Activated CD4-positive, alpha-beta T cell treated with anti-CD3 and anti-CD28 coated beads, Interleukin-2, amount 10 ng/mL, durations not matched to agents 7 days and 5 days (primary cell): ENCODE measurements at regions not wholly inside any gene's neighbourhood (a gene's known extent, or its start where the extent isn't known, plus 50 kb on each side); places are given as distances from the start of the nearest gene placed in this dataset.

Experiments
- CTCF ChIA-PET: fragments of 350-600 bp; sonication (Branson Sonifier 250); formaldehyde crosslinking; loops from one replicate; lab custom pipeline; 2021; ENCODE audit warnings: antibody characterized with exemption; lab: Charles Lee
- POLR2A ChIA-PET: fragments of 350-600 bp; sonication (Branson Sonifier 250); formaldehyde crosslinking; loops from one replicate; lab custom pipeline; 2021; ENCODE audit warnings: antibody characterized with exemption; lab: Charles Lee
- DNase-seq: peaks from one replicate; pipeline ENCODE4 v3.0.0-alpha.2; 2020
- H3K27ac Mint-ChIP-seq: one replicate; pipeline ENCODE4 v1.8.0; 2021; ENCODE audit warnings: mild to moderate bottlenecking, moderate library complexity, mixed read lengths
- H3K27me3 Mint-ChIP-seq: one replicate; pipeline ENCODE4 v1.8.0; 2021; ENCODE audit warnings: mixed read lengths
- H3K36me3 Mint-ChIP-seq: one replicate; pipeline ENCODE4 v1.8.0; 2021; ENCODE audit warnings: low read depth, mixed read lengths
- H3K4me1 Mint-ChIP-seq: one replicate; pipeline ENCODE4 v1.8.0; 2021; ENCODE audit warnings: mixed read lengths
- H3K4me3 Mint-ChIP-seq: one replicate; pipeline ENCODE4 v1.8.0; 2021; ENCODE audit warnings: mild to moderate bottlenecking, moderate library complexity, mixed read lengths
- H3K9me3 Mint-ChIP-seq: one replicate; pipeline ENCODE4 v1.8.0; 2021; ENCODE audit warnings: mixed read lengths

GRCh38 chr12:80045594-80045993 is 53.7 kb upstream of the OTOGL start:
- Mint-ChIP-seq H3K36me3 (no peaks in the 10 kb centered on the region), H3K4me3 (no peak overlapping the region), H3K4me1 (no peaks in the 10 kb centered on the region), H3K9me3 (no peaks in the 10 kb centered on the region), H3K27me3 (peaks cover 10% of the 10 kb centered on the region), H3K27ac (no peak overlapping the region)
- ChIA-PET CTCF (no interaction called here), POLR2A (no interaction called here)
- no peak for DNase-seq

GRCh38 chr12:80044694-80045046 is 54.7 kb upstream of the OTOGL start:
- H3K4me1 Mint-ChIP-seq, result no peaks in the 10 kb centered on the region
- no peaks in the 10 kb centered on the region for H3K36me3 Mint-ChIP-seq
- H3K4me3 Mint-ChIP-seq, result no peak overlapping the region
- no peak for DNase-seq
- ChIA-PET CTCF (no interaction called here), POLR2A (no interaction called here)
- H3K27me3 Mint-ChIP-seq, result peaks cover 10% of the 10 kb centered on the region
- no peak overlapping the region for H3K27ac Mint-ChIP-seq
- H3K9me3 Mint-ChIP-seq, result no peaks in the 10 kb centered on the region

GRCh38 chr12:80041692-80042091 is 57.6 kb upstream of the OTOGL start:
- Mint-ChIP-seq H3K27ac (no peak overlapping the region), H3K4me3 (no peak overlapping the region), H3K36me3 (no peaks in the 10 kb centered on the region), H3K9me3 (no peaks in the 10 kb centered on the region), H3K4me1 (no peaks in the 10 kb centered on the region), H3K27me3 (peaks cover 2% of the 10 kb centered on the region)
- ChIA-PET CTCF (interaction anchor here (0.6 kb wide), 1 partner anchor 35 kb away, joined by 3 read pairs; no protein-coding TSS in a partner anchor), POLR2A (no interaction called here)
- DNase-seq, result no peak

GRCh38 chr12:80041071-80041470 is 58.3 kb upstream of the OTOGL start:
- POLR2A ChIA-PET, result no interaction called here
- Mint-ChIP-seq H3K4me3 (no peak overlapping the region), H3K4me1 (no peaks in the 10 kb centered on the region), H3K27me3 (peaks cover 2% of the 10 kb centered on the region), H3K36me3 (no peaks in the 10 kb centered on the region), H3K27ac (no peak overlapping the region), H3K9me3 (no peaks in the 10 kb centered on the region)
- CTCF ChIA-PET, result no interaction called here
- DNase-seq, result no peak

GRCh38 chr12:80040075-80040738 is 59.1 kb upstream of the OTOGL start:
- H3K36me3 Mint-ChIP-seq, result no peaks in the 10 kb centered on the region
- no peak overlapping the region for H3K27ac Mint-ChIP-seq
- POLR2A ChIA-PET, result no interaction called here
- DNase-seq, result no peak
- no peaks in the 10 kb centered on the region for H3K9me3 Mint-ChIP-seq
- CTCF ChIA-PET, result interaction anchor here (0.9 kb wide), 1 partner anchor 9 kb away, joined by 3 read pairs; no protein-coding TSS in a partner anchor
- peaks cover 2% of the 10 kb centered on the region for H3K27me3 Mint-ChIP-seq
- H3K4me3 Mint-ChIP-seq, result no peak overlapping the region
- H3K4me1 Mint-ChIP-seq, result no peaks in the 10 kb centered on the region

GRCh38 chr12:80038062-80038560 is 61.2 kb upstream of the OTOGL start:
- no peak for DNase-seq
- no peaks in the 10 kb centered on the region for H3K9me3 Mint-ChIP-seq
- H3K4me3 Mint-ChIP-seq, result no peak overlapping the region
- no peaks in the 10 kb centered on the region for H3K36me3 Mint-ChIP-seq
- H3K27me3 Mint-ChIP-seq, result peaks cover 5% of the 10 kb centered on the region
- CTCF ChIA-PET, result no interaction called here
- POLR2A ChIA-PET, result no interaction called here
- no peaks in the 10 kb centered on the region for H3K4me1 Mint-ChIP-seq
- no peak overlapping the region for H3K27ac Mint-ChIP-seq

- Mint-ChIP-seq H3K27me3 (peaks cover 5% of the 10 kb centered on the region), H3K36me3 (no peaks in the 10 kb centered on the region), H3K9me3 (no peaks in the 10 kb centered on the region), H3K4me1 (no peaks in the 10 kb centered on the region), H3K4me3 (no peak overlapping the region), H3K27ac (no peak overlapping the region)
- DNase-seq, result no peak
- ChIA-PET POLR2A (interaction anchor here (0.7 kb wide), 1 partner anchor 360 kb away, joined by 4 read pairs; no protein-coding TSS in a partner anchor), CTCF (no interaction called here)
Observed at GRCh38 chr12:80033448-80033847, 65.9 kb upstream of the OTOGL start.

- POLR2A ChIA-PET, result interaction anchor here (0.7 kb wide), 1 partner anchor 360 kb away, joined by 4 read pairs; no protein-coding TSS in a partner anchor
- no peaks in the 10 kb centered on the region for H3K9me3 Mint-ChIP-seq
- CTCF ChIA-PET, result no interaction called here
Observed at GRCh38 chr12:80032946-80033345, 66.4 kb upstream of the OTOGL start.

GRCh38 chr12:80031229-80031628 is 68.1 kb upstream of the OTOGL start:
- Mint-ChIP-seq H3K27me3 (peaks cover 3% of the 10 kb centered on the region), H3K36me3 (no peaks in the 10 kb centered on the region), H3K9me3 (no peaks in the 10 kb centered on the region), H3K4me3 (no peak overlapping the region), H3K4me1 (no peaks in the 10 kb centered on the region), H3K27ac (no peak overlapping the region)
- no peak for DNase-seq
- CTCF ChIA-PET, result interaction anchor here (1.1 kb wide), 1 partner anchor 9 kb away, joined by 3 read pairs; no protein-coding TSS in a partner anchor
- POLR2A ChIA-PET, result no interaction called here

More at GRCh38 chr12:80032946-80033345, 66.4 kb upstream of the OTOGL start:
- Mint-ChIP-seq H3K4me1 (no peaks in the 10 kb centered on the region), H3K27me3 (peaks cover 5% of the 10 kb centered on the region), H3K36me3 (no peaks in the 10 kb centered on the region), H3K4me3 (no peak overlapping the region), H3K27ac (no peak overlapping the region)
- DNase-seq, result no peak

- POLR2A ChIA-PET, result no interaction called here
- Mint-ChIP-seq H3K9me3 (no peaks in the 10 kb centered on the region), H3K27me3 (peaks cover 6% of the 10 kb centered on the region), H3K27ac (no peak overlapping the region), H3K36me3 (no peaks in the 10 kb centered on the region), H3K4me3 (no peak overlapping the region), H3K4me1 (no peaks in the 10 kb centered on the region)
- no peak for DNase-seq
- CTCF ChIA-PET, result no interaction called here
Observed at GRCh38 chr12:80025638-80026037, 73.7 kb upstream of the OTOGL start.

GRCh38 chr12:80019691-80020090 is 79.6 kb upstream of the OTOGL start:
- CTCF ChIA-PET, result no interaction called here
- H3K9me3 Mint-ChIP-seq, result no peaks in the 10 kb centered on the region
- POLR2A ChIA-PET, result no interaction called here
- no peaks in the 10 kb centered on the region for H3K4me1 Mint-ChIP-seq
- H3K4me3 Mint-ChIP-seq, result no peak overlapping the region
- H3K27ac Mint-ChIP-seq, result no peak overlapping the region
- no peak for DNase-seq
- H3K27me3 Mint-ChIP-seq, result peaks cover 6% of the 10 kb centered on the region
- no peaks in the 10 kb centered on the region for H3K36me3 Mint-ChIP-seq

- Mint-ChIP-seq H3K4me3 (no peak overlapping the region), H3K36me3 (no peaks in the 10 kb centered on the region), H3K27me3 (peaks cover 2% of the 10 kb centered on the region), H3K4me1 (no peaks in the 10 kb centered on the region), H3K27ac (no peak overlapping the region), H3K9me3 (no peaks in the 10 kb centered on the region)
- DNase-seq, result no peak
- CTCF ChIA-PET, result no interaction called here
- POLR2A ChIA-PET, result no interaction called here
Observed at GRCh38 chr12:80018119-80018518, 81.2 kb upstream of the OTOGL start.

- H3K4me1 Mint-ChIP-seq, result no peaks in the 10 kb centered on the region
- no peak overlapping the region for H3K27ac Mint-ChIP-seq
- no peaks in the 10 kb centered on the region for H3K27me3 Mint-ChIP-seq
- DNase-seq, result no peak
- no peaks in the 10 kb centered on the region for H3K36me3 Mint-ChIP-seq
- no peak overlapping the region for H3K4me3 Mint-ChIP-seq
- H3K9me3 Mint-ChIP-seq, result no peaks in the 10 kb centered on the region
- POLR2A ChIA-PET, result no interaction called here
- CTCF ChIA-PET, result no interaction called here
Observed at GRCh38 chr12:80017261-80017870, 82.0 kb upstream of the OTOGL start.
